ENCODE measurements at regions not wholly inside any gene's neighbourhood (a gene's known extent, or its start where the extent isn't known, plus 50 kb on each side); places are given as distances from the start of the nearest gene placed in this dataset.

DNA sequence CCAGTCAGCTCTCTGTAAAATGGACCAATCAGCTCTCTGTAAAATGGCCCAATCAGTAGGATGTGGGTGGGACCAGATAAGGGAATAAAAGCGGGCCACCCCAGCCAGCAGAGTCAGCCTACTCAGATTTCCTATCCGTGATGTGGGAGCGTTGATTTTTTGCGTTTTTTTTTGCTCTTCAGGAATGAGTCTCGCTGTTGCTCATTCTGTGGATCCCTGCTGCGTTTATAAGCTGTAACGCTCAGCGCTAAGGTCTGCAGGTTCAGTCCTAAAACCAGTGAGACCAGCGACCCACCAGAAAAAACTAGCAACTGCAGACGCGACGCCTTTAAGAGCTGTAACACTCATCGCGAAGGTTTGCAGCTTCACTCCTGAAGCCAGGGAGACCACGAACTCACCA lies 435.7 kb downstream of the SLITRK6 start:
- TF ChIP-seq, protein P1, sequence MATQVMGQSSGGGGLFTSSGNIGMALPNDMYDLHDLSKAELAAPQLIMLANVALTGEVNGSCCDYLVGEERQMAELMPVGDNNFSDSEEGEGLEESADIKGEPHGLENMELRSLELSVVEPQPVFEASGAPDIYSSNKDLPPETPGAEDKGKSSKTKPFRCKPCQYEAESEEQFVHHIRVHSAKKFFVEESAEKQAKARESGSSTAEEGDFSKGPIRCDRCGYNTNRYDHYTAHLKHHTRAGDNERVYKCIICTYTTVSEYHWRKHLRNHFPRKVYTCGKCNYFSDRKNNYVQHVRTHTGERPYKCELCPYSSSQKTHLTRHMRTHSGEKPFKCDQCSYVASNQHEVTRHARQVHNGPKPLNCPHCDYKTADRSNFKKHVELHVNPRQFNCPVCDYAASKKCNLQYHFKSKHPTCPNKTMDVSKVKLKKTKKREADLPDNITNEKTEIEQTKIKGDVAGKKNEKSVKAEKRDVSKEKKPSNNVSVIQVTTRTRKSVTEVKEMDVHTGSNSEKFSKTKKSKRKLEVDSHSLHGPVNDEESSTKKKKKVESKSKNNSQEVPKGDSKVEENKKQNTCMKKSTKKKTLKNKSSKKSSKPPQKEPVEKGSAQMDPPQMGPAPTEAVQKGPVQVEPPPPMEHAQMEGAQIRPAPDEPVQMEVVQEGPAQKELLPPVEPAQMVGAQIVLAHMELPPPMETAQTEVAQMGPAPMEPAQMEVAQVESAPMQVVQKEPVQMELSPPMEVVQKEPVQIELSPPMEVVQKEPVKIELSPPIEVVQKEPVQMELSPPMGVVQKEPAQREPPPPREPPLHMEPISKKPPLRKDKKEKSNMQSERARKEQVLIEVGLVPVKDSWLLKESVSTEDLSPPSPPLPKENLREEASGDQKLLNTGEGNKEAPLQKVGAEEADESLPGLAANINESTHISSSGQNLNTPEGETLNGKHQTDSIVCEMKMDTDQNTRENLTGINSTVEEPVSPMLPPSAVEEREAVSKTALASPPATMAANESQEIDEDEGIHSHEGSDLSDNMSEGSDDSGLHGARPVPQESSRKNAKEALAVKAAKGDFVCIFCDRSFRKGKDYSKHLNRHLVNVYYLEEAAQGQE (IDR thresholded peaks at IDR 0.05; ENCODE audit: insufficient read depth in 1 of 2, low read depth in 2 of 2, low read length in 2 of 2), result no peak
- no peak for TF ChIP-seq POLR2AphosphoS5 (IDR thresholded peaks at IDR 0.05; ENCODE audit: low read depth, low read length)
- TF ChIP-seq SIN3A (IDR thresholded peaks at IDR 0.05; ENCODE audit: borderline replicate concordance, insufficient read depth, low read length), result no peak
- TF ChIP-seq FOXP2 (optimal IDR thresholded peaks at IDR 0.05; ENCODE audit: borderline replicate concordance, extremely low read depth, extremely low read length, insufficient read depth), result no peak
- no peak for TF ChIP-seq TAF1 (IDR thresholded peaks at IDR 0.05; ENCODE audit: borderline replicate concordance, insufficient read depth, low read length)

DNA sequence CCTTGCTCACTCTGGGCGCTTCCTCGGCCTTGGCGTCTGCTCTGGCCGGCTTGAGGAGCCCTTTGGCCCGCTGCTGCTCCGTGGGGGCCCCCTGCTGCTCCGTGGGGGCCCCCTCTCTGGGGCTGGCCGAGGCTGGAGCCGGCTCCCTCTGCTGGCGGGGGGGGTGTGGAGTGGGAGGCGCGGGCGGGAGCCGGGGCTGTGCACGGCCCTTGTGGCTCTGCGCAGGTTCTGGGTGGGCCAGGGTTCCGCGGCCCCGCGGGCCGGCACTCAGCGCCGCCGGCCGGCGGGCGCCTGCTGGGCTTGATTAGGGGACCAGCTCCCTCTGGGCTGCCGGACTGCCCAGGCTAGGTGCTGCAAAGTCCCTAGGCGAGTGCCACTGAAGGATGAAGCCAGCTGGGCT lies 436.2 kb downstream of the SLITRK6 start:
- TF ChIP-seq POLR2AphosphoS5 (IDR thresholded peaks at IDR 0.05; ENCODE audit: low read depth, low read length) (no peak), FOXP2 (optimal IDR thresholded peaks at IDR 0.05; ENCODE audit: borderline replicate concordance, extremely low read depth, extremely low read length, insufficient read depth) (no peak), SIN3A (IDR thresholded peaks at IDR 0.05; ENCODE audit: borderline replicate concordance, insufficient read depth, low read length) (no peak), TAF1 (IDR thresholded peaks at IDR 0.05; ENCODE audit: borderline replicate concordance, insufficient read depth, low read length) (no peak)
- TF ChIP-seq, protein P1 (IDR thresholded peaks at IDR 0.05; ENCODE audit: insufficient read depth in 1 of 2, low read depth in 2 of 2, low read length in 2 of 2), result no peak

DNA sequence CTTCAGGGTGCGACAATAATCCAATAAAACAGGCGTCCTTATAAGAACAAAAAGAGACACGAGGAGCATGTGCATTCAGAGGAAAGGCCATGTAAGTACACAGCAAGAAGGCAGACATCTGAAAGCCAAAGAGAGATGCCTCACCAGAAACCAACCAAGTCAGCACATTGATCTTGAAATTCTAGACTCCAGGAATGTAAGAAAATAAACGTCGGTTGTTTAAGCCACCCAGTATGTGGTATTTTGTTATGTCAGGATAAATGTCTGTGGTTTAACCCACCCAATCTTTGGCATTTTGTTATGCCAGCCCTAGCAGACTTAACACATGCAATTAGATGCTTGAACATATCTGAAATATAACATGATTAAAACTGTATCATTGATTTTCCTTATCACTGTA lies 452.0 kb downstream of the SLITRK6 start:
- no peak for TF ChIP-seq TAF1 (IDR thresholded peaks at IDR 0.05; ENCODE audit: borderline replicate concordance, insufficient read depth, low read length)
- TF ChIP-seq SIN3A (IDR thresholded peaks at IDR 0.05; ENCODE audit: borderline replicate concordance, insufficient read depth, low read length), result no peak
- TF ChIP-seq, protein P1 (IDR thresholded peaks at IDR 0.05; ENCODE audit: insufficient read depth in 1 of 2, low read depth in 2 of 2, low read length in 2 of 2), result no peak
- TF ChIP-seq FOXP2 (optimal IDR thresholded peaks at IDR 0.05; ENCODE audit: borderline replicate concordance, extremely low read depth, extremely low read length, insufficient read depth), result no peak
- no peak for TF ChIP-seq POLR2AphosphoS5 (IDR thresholded peaks at IDR 0.05; ENCODE audit: low read depth, low read length)

DNA sequence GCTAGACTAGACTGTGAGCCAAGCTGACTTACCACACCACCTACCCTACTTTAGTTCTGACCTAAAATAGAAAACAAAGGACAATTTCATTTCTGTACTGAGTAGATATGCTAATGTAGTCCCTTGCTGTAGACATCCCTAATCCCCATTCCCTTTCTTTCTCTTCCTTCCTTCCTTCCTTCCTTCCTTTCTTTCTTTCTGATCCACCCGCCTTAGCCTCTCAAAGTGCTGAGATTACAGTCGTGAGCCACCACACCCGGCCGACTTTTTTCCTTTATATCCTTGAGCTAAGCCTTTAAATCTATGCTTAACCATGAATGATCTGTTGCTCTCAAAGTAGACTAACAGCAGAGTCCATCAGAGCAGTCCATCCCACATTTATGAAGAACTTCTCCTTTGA lies 465.0 kb downstream of the SLITRK6 start:
- TF ChIP-seq, protein P1 (IDR thresholded peaks at IDR 0.05; ENCODE audit: insufficient read depth in 1 of 2, low read depth in 2 of 2, low read length in 2 of 2), result no peak
- TF ChIP-seq POLR2AphosphoS5 (IDR thresholded peaks at IDR 0.05; ENCODE audit: low read depth, low read length) (no peak), TAF1 (IDR thresholded peaks at IDR 0.05; ENCODE audit: borderline replicate concordance, insufficient read depth, low read length) (no peak), SIN3A (IDR thresholded peaks at IDR 0.05; ENCODE audit: borderline replicate concordance, insufficient read depth, low read length) (no peak), FOXP2 (optimal IDR thresholded peaks at IDR 0.05; ENCODE audit: borderline replicate concordance, extremely low read depth, extremely low read length, insufficient read depth) (no peak)

DNA sequence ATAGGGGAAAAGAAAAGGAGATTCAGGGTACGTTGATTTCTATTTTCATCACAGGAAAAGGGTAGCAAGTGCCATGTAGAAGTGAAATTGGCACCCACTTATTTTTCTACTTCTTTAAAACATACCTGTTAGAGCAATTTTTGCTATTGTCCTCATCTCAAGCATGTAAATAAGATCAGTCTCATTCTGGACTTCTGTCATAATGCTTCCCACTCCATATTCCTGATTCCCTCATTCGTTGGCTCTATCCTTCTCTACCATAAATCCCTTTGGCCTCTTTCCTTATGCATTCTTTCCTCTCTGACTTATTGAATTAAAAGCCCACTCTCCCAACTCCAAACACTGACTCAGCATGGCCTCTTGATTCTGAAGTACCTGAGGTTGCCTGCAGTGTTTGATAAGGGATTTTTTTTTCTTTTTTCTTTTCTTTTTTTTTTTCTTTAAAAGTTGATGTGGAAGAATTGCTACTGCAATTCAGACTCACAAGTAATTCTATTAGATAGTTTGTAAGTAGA lies 465.7 kb downstream of the SLITRK6 start:
- TF ChIP-seq SIN3A (IDR thresholded peaks at IDR 0.05; ENCODE audit: borderline replicate concordance, insufficient read depth, low read length), result no peak
